Uterus (tissue), 2 donors: ENCODE measurements at regions not wholly inside any gene's neighbourhood (a gene's known extent, or its start where the extent isn't known, plus 50 kb on each side); places are given as distances from the start of the nearest gene placed in this dataset.

ENCODE experiments used
- POLR2A ChIP-seq, 2 donors: fragments of 450-650 bp; IDR thresholded peaks; one replicate each; pipeline ENCODE4 v1.6.1; 2016; ENCODE audit warnings: antibody characterized with exemption in 2 of 2, mild to moderate bottlenecking in 1 of 2, moderate library complexity in 1 of 2
- TF ChIP-seq, protein P1 (sequence below), 4 experiments: fragments of 200-600 bp in 2 of 4; fragments of 450-650 bp in 2 of 4; sonication (generic) in 2 of 4; IDR thresholded peaks; one replicate each; pipeline ENCODE4 v1.5.1; 2016 to 2019; ENCODE audit warnings: antibody characterized with exemption in 4 of 4, mild to moderate bottlenecking in 2 of 4, moderate library complexity in 1 of 4

DNA sequence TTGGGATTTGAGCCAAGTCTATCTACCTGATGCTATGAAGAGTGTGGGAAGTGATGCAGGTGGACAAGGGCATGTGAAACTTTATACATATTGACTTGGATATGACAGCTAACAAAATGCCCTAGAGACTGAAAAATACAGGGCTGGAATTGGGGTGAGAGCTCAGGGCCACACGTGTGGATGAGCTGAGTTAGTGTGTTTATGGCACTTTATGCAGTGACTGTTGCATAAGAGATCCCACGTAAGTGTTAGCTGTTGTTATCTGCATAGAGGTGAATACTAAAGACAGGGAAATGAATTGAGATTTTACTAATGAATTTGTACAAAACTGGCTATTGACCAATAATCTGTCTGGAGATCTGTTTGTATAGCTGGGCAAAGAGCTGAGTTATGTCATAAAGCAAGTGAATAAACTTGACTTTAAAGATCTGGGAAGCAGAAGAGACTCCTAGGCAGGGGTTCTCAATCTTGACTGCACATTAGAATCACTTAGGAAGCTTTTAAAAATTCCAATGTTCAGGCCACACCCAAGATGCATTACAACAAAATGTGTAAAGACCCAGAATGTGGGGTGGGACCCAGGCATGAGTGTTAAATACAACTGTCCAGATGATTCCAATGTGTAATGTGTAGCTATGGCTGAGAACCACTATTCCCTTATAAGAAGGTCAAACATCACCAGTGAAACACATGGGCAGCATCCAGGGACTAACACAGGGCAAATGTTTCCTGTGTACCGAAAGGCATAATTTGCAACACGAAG is 74.2 kb upstream of the STK17B start:
- TF ChIP-seq, protein P1, sequence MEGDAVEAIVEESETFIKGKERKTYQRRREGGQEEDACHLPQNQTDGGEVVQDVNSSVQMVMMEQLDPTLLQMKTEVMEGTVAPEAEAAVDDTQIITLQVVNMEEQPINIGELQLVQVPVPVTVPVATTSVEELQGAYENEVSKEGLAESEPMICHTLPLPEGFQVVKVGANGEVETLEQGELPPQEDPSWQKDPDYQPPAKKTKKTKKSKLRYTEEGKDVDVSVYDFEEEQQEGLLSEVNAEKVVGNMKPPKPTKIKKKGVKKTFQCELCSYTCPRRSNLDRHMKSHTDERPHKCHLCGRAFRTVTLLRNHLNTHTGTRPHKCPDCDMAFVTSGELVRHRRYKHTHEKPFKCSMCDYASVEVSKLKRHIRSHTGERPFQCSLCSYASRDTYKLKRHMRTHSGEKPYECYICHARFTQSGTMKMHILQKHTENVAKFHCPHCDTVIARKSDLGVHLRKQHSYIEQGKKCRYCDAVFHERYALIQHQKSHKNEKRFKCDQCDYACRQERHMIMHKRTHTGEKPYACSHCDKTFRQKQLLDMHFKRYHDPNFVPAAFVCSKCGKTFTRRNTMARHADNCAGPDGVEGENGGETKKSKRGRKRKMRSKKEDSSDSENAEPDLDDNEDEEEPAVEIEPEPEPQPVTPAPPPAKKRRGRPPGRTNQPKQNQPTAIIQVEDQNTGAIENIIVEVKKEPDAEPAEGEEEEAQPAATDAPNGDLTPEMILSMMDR (IDR thresholded peaks at IDR 0.05), result no peak
- TF ChIP-seq POLR2A (IDR thresholded peaks at IDR 0.05), result no peak
